ENCODE measurements at regions not wholly inside any gene's neighbourhood (a gene's known extent, or its start where the extent isn't known, plus 50 kb on each side); places are given as distances from the start of the nearest gene placed in this dataset.

- H3K9ac ChIP-seq (ENCODE audit: insufficient read depth, low read length), result no peak overlapping the region
- no peaks in the 10 kb centered on the region for H3K9me3 ChIP-seq (ENCODE audit: control insufficient read depth, insufficient read depth, low read depth, low read length)
- H3K27me3 ChIP-seq (ENCODE audit: control insufficient read depth, insufficient read depth, low read length), result no peaks in the 10 kb centered on the region
- H3K4me1 ChIP-seq (ENCODE audit: control insufficient read depth, extremely low read depth, insufficient read depth, low read length), result no peaks in the 10 kb centered on the region
- H2AFZ ChIP-seq (ENCODE audit: low read length), result no peak overlapping the region
- no peaks in the 10 kb centered on the region for H3K79me2 ChIP-seq (ENCODE audit: control insufficient read depth, insufficient read depth, low read length)
- no peaks in the 10 kb centered on the region for H4K20me1 ChIP-seq (ENCODE audit: control insufficient read depth, extremely low read depth, insufficient read depth, low read length)
- no peak overlapping the region for H3K27ac ChIP-seq (ENCODE audit: insufficient read depth, low read length)
- no peak for TF ChIP-seq CTCF (conservative IDR thresholded peaks at IDR 0.05 in 1 of 2, IDR thresholded peaks at IDR 0.05 in 1 of 2; ENCODE audit: low read depth in 1 of 2, low read length in 2 of 2)
- no peak for TF ChIP-seq EZH2 (IDR thresholded peaks at IDR 0.05; ENCODE audit: low read length, missing control alignments)
- H3K36me3 ChIP-seq (ENCODE audit: control insufficient read depth, insufficient read depth, low read length), result no peaks in the 10 kb centered on the region
- no peak overlapping the region for H3K4me3 ChIP-seq (replicated peaks in 1 of 4; ENCODE audit: control extremely low read depth in 1 of 4, insufficient read depth in 1 of 4, low read depth in 3 of 4, low read length in 4 of 4)
- H3K4me2 ChIP-seq (ENCODE audit: extremely low read depth, insufficient read depth, low read length), result no peak overlapping the region
- DNase-seq (ENCODE audit: low read depth in 2 of 2), result no peak
Observed at GRCh38 chr13:97171136-97171535, 51.0 kb upstream of the MBNL2 start.

Data from fibroblast of lung (primary cell).